Pulmonary artery endothelial cell (primary cell): ENCODE measurements at regions not wholly inside any gene's neighbourhood (a gene's known extent, or its start where the extent isn't known, plus 50 kb on each side); places are given as distances from the start of the nearest gene placed in this dataset.

Experiments used
- DNase-seq: peaks from one replicate; pipeline ENCODE4 v3.0.0-alpha.2; 2011; ENCODE audit warnings: low read depth, low spot score

DNA sequence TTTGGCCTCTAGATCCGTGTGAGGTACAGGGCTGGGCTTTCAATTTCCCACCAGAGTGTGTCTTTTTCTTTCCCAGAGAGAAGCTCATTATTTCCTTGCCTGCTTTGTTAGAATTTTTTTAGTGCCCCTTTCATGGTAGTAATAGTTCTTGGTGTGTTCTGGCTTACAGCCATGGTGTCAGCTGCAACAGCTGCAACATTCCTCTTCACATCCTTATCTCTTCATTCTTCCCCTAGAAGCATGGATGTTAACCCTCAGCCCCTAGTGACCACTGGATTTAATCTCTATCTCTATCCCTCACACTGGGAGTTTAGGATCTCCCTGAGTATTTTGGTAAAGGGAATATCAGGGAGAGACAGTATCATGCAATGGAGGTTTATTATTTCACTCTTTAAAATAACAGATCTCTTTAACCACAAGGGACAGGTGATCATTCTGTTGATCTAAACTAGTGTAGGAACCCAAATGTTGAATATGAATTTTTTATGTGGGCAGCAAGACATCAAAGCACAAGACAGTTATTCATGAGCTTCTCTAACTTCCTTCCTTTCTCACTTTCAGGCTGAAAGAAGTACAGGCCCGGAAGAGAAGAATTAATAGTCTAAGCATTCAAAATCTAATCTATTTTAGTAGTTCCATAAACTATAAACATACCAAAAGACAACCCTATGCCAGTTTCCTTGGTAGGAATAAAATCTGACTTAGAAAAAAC, 160.2 kb downstream of the FAM170A start:
- no peak for DNase-seq

DNA sequence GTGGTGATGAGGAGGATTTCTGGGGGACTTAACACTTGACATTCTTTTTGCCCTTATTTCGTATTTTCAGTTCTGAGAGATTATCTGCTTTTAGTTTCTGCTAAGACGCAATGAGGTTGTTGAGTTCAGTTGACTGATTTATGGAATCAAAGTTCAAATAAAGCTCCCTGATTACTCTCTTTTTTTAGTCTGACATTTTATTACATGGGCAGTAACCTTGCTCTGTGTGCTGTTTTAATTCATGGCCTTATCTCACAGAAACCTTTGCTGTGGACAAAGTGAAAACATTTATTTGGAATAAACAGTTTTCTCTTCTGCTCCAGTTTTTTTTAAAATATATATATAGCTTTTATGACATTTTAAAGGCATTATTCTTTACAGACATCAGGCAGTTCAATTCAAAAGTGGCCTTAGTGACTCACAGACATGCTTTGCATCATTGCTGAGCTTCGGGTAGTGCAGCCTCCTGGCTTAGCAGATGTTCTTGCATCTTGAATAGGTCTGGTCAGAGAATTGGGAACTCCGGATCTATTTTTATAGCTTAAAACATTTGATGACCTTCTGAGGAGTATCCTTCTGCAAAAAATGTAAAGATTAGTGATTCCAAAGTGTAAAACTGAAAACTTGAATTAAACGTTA, 162.9 kb downstream of the FAM170A start:
- no peak for DNase-seq

DNA sequence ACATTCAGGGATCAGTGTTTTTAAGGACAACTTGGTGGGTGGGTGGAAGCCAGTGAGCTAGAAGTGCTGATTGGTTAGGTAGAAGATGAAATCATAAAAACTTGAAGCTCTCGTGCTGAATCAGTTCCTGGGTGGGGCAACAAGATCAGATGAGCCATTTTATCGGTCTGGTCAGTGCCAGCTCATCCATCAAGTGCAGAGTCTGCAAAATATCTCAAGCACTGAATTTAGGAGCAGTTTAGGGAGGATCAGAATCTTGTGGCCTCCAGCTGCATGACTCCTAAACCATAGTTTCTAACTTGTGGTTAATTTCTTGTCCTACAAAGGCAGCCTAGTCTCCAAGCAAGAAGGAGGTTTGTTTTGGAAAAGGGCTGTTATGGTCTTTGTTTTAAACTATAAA, 166.4 kb downstream of the FAM170A start:
- no peak for DNase-seq

DNA sequence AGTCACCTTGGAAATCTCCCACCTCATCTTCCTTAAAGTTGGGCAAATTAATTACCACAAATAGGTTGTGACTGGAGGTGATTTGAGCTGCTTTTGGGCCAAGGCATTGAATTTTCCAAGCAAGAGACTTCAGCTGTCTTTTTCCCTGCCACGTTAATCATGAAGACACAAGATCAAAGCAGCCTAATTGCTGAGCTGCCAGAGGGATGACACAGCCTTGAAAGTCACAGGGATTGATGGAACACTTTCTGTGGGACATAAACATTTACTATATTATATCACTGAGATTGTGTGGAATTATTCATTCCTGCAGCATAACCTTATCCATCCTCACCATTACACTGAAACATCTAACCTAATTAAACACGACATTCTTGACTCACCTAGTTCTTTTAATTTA, 172.2 kb downstream of the FAM170A start:
- DNase-seq: no peak

DNA sequence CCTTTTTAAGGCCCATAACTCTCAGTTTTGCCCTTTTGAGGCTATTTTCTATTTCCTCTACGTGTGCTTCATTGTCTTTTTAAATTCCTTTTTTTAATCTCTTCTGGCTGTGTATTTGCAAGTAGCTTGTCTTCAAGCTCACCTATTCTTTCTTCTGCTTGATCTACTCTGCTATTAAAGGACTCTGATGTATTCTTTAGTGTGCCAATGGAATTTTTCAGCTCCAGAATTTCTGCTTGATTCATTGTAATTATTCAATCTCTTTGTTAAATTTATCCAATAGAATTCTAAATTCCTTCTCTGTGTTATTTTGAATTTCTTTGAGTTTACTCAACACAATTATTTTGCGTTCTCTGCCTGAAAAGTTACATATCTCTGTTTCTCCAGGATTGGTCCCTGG, 178.7 kb downstream of the FAM170A start:
- DNase-seq: no peak

DNA sequence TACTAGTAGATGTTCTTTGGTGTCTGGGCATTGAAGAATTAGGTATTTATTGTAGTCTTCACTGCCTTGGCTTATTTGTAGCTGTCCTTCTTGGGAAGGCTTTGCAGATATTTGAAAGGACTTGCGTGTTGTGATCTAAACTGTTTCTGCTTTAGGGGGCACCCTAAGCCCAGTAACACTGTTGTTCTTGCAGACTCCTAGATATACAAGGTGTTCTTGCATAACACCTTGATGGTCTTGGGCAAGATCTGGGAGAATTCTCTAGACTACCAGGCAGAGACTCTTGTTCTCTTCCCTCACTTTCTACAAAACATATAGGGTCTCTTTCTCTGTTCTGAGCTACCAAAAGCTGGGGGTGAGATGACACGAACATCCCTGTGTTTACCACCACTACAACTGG, 179.1 kb downstream of the FAM170A start:
- DNase-seq: no peak

DNA sequence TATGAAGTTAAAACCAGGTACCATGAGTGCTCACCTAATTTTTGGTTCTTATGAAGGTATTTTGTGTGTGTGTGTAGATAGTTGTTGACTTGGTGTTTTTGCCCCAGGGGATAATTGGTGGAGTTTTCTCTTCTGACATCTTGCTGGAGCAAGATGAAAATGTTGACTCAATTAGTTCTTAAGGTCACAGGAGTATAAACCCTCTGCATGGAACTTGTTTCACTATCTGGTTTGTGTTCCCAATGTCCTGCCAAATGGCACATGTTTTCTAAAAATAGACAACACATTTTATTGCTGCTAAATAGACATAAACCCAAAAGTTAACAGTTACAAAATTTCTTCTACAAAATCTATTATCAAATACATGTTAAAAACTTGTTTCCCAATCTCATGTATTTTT, 180.9 kb downstream of the FAM170A start:
- DNase-seq: no peak

DNA sequence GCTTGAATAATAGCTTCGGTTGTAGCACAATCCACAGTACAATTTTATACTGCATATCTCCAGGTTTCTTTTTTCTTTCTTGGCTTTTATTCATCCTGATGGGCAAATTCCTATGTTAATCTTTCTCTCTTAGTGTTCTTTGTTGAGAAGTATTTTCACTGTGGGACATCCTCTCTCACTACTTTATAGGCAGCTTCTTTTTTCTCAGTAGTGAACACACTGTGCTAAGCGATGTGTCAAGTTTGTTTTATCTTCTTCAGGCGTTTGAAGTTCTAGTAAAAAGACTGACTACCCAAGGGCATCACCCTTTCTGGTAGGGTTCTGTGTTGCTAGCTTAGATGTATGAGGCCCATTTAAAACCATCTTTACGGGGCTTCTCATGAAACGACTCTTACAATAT, 182.1 kb downstream of the FAM170A start:
- DNase-seq: no peak

DNA sequence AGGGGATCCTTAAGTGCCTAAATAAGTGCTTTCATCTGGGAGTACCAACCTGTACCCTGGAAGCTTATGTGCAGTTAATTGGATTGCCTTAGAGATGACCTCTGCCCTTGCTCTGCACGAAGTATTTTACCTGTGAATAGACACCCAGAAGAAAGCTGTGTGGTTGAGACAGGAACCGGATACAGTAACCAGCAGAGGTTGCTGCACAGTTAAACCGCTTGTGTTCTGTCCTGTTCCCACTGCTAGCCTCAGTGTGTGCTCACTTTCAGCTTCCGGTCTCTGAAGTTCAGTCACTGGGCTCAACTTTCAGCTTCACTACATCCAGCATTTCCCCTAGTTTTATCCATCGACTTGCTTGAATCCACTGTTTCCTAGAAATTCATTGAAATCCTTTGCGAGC, 185.3 kb downstream of the FAM170A start:
- DNase-seq: no peak

DNA sequence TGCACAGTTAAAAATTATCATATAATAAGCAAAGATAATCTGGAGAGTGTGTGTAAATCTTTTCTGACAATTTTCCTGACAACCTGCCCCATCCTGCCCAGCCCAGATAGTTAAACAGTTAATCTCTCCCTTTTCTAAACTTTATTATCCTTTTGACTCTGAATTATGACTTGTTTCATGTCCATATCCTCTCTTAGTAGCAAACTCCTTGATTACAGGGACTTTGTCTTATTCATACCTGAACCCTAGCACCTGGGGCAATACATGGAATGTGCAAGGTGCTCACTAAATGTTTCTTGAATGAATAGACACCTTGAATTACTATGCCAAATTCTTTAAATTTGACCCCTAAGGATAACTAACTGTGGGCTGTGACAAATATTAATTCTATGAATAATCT, 186.7 kb downstream of the FAM170A start:
- DNase-seq: no peak

DNA sequence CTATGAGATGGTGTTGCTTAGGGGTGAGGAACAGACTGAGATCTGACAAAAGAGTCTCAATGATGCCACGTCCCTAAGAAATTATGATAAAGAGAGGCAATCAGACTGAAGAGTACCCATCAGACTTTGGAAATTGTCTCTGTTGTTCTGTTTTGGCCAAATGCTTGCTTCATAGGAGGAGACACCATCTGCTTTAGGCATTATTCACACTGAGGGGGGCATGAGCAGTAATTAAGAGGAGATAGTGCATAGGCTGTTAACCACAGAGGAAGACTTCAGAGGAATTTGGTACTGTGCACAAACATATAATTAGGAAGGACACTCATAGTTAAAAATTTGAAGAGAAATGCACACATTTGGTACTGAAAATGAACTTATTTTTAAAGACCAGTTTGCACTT, 190.7 kb downstream of the FAM170A start:
- DNase-seq: no peak

DNA sequence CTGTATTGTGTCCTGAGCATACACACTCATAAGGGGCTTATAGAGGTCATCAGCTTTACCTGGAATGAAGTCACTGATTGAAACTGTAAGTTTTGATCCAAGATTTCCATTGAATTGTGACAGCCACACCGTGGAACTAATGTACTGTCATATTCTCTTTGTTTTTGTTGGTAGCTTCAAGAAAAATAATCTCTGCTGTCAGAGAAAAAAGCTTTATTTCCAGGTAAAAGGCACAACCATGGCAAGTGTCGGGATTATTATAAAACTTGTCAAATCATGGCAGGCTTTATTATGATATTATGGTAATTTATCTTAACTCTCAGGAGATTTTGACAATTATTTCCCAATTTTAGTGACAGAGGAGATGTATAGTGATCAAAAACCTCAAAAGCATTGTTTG, 191.2 kb downstream of the FAM170A start:
- no peak for DNase-seq

DNA sequence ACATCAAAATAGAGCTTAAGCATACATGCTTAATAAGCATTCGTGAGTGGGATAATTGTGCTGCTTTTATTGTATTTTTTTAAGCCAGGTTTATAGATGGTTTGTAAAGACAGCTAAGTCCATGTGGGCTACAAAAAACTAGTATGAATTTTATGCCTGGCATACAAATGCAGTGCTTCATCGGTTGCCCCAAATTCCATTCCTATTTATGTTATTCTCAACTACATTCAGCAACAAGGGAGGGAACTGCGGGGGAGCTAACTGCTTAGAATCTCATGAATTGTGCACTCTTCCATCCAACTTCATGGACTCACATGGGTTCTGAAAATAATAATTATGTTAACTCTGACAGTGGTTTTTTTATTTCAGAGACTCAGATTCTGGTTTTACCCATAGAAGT, 199.2 kb downstream of the FAM170A start:
- no peak for DNase-seq

DNA sequence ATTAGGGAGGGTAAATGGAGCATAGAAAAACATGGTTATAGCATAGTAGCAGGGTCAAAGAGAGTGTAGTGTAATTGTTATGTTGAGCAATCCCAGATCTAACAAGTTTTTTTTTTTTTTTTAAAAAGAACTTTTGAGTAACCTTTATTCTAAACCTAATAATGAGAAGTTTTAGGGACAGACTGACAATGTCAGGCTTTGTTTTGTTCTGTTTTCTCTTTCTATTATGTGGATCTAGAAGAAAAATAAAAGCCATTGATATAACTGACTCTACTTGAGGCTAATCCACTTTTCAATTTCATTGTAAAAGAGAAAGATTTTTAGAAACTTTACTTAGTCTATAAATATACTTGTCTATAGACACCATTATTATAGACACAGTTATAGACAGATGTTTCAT, 200.0 kb downstream of the FAM170A start:
- no peak for DNase-seq

DNA sequence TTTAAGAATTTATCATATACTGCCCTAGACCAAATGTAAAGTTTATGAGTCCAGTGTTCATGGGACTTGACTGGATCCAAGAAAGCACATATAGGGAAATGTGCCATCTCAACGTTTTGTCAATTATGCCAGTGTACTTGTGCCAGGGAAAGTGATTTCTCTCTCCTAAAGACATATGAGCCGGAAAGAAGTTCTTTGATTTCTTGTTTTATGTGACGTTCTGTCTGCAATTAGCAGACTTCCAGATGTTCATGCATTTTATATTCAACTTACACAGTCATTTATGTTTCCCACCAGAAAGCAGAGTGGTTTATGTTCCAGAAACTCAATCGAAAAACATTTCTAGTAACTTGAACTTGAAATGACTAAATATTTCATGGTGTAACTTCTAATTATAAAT, 203.8 kb downstream of the FAM170A start:
- no peak for DNase-seq

DNA sequence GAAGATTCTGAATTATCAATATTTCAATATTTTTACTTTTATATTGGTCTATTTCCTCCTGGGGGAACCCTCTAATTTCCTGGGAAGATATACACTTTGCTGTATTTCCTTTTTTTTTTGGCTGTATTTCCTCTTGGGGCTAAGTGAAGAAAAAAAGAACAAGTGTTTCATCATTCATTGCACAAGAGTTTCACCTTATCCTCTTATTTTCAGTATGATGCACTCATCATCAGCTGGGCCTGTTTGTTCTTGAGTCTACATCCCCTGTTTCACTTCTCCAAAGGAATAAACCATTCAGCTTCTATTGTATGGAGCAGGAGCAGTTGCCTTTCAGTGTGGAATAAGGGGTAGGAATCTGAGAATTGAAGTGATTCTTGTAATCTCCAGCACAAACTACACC, 210.8 kb downstream of the FAM170A start:
- DNase-seq: no peak

DNA sequence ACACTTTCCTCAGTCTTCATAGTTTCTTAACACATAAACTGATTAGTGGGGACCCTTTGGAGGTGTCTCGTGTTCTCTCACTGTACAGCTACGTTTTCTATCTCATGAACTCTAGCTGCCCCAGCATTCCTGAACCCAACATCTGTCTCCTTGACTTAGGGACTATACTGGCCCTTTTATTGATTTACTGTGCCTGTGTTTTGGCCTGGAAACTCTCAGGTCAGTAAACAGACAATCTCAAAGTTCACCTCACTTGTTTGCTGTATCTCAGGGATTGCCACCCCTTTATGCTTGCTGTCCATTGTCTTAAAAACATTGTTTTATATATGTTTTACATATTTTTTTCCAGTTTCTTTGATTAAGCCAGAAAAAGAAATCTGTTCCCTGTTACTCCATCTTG, 222.8 kb downstream of the FAM170A start:
- DNase-seq: no peak

DNA sequence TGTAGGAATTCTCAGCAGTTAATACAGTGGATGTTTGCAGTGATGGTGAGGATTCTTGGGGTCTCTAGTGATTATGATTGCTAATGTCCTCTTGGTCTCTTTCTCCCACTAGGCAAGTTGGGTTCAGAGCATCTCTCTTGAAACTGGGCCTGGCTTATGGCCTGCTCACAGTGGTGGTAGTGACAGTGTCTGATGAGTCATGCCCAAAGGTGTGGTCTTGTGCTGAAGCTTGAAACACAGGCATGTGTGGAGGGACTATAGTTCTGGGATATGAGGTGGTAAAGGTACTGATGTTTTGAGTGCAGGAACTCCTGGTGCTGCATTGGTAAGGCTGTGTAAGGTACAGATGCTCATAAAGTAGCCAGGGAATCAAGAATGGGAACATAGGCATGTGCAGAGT, 231.1 kb downstream of the FAM170A start:
- DNase-seq: no peak

DNA sequence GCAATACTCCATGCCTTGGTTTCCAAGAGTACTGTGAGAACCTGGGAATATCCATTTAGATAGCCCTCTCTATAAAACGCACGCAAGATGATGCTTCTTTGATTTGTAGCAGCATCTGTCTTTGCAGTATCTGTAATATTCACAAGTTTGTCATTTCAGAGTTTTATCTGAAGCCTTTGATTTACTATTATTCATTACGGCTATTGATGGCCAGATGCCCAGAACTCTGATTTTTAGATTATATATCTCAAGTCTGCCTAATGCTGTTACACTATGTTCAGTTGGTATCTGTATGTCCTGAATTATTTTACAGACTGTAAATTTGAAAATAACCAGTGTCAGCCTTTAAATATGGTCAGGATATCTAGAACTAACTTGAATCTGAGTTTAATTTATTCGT, 233.3 kb downstream of the FAM170A start:
- no peak for DNase-seq

DNA sequence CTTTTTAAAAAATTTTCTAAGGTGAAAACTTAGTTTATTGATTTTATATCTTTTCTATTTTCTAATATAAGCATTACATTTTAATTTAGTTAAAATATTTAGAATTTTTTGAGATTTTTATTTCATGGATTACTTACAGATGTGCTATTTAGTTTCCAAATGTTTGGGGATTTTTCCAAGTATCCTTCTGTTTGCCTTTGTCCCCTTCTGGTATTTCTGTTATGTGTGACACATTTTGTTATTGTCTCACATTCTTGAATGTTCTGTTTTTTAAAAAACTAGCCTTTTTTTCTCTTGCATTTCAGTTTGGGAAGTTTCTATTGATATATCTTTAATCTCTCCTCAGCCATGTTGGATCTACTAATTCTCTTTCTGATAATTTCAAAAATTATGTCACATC, 234.9 kb downstream of the FAM170A start:
- no peak for DNase-seq

DNA sequence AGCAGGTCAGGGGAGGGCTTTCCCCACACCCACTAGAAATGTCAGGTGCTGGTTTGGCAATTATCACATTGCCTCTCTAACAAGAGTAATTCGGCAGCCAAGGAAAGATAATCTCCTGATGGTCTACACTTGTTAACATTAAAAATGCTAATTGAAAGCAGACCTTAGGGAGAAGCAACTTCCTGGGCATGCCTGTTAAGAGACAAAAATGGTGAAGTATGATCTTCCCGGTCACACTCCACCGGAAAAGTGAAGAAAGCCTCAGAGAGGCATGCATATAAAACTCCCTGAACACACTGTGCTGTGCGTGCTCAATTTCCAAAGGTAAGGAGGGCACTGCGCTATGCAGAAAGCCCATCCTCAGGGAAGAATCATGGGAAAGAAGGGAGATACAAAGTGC, 244.3 kb downstream of the FAM170A start:
- no peak for DNase-seq

DNA sequence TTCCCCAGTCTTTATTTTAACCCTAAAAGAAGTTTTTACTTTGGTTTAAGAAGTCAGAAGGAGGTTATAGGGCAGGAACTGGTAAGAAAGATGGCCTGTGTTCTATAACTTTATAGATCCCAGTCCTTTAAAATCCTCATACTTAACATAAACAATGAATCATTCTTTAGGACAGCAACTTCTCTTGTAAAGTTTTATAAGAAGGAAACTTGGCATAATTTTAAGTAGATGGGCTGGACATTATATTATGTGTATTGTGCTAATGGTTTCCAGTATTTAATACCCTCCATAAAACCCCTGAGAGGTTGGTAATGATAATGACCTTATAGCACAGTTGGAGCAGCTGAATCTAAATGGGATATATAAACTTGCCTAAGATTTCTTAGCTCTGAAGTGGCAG, 247.2 kb downstream of the FAM170A start:
- DNase-seq: no peak

DNA sequence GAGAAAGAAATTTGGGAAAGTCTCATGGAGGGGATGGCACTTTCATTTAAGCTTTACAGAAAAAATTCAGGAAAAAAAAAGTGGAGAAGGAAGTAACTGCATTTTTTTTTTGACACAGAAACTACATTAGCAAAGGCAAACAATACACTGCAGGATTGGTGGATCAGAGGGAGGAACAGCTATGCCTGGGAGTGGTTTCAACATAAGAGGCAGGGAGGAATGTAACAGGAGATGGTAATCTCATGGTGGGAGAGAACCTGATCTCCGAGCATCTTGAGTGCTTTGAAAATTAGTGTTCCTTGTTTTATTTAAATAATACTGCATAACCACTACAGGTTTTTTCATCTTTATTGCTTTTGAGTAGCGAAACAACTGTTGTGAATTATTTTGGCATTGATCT, 249.4 kb downstream of the FAM170A start:
- no peak for DNase-seq

DNA sequence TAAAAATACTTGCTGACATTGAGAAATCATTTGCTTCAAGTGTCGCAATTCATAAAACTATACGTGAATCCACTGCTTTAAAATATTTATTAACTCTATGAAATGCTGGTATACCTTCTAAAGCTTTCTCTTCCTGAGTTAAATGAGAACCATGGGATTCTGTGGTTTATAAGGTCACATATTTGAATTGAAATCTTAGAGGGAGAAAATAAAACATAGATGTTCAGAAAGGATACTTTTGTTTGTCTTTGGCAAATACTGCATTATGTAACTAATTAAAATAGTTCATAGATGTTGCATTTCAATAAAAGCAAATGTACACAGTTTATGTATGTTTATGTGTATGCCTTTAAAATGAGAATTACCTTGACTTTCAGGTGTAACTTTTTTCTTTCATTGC, 250.1 kb downstream of the FAM170A start:
- no peak for DNase-seq
